Choroid plexus epithelial cell (primary cell): ENCODE measurements at regions not wholly inside any gene's neighbourhood (a gene's known extent, or its start where the extent isn't known, plus 50 kb on each side); places are given as distances from the start of the nearest gene placed in this dataset.

Source experiments
- DNase-seq: peaks from one replicate; pipeline ENCODE4 v3.0.0-alpha.2; 2010; ENCODE audit warnings: low read depth
- H3K4me3 ChIP-seq: 2 replicates; pipeline ENCODE4 v1.5.1; 2011; ENCODE audit warnings: low read depth, mild to moderate bottlenecking, control low read depth, low read length, moderate library complexity
- TF ChIP-seq, protein P1 (sequence below): conservative IDR thresholded peaks from 2 replicates; pipeline ENCODE4 v1.5.1; 2011; ENCODE audit warnings: low read depth, mild to moderate bottlenecking, control low read depth, inconsistent platforms, low read length, moderate library complexity

GRCh38 chr12:105764216-105764835, 374.4 kb downstream of the NUAK1 start:
- H3K4me3 ChIP-seq: no peak overlapping the region
- peak; percentile 19 for DNase-seq
- TF ChIP-seq, protein P1, sequence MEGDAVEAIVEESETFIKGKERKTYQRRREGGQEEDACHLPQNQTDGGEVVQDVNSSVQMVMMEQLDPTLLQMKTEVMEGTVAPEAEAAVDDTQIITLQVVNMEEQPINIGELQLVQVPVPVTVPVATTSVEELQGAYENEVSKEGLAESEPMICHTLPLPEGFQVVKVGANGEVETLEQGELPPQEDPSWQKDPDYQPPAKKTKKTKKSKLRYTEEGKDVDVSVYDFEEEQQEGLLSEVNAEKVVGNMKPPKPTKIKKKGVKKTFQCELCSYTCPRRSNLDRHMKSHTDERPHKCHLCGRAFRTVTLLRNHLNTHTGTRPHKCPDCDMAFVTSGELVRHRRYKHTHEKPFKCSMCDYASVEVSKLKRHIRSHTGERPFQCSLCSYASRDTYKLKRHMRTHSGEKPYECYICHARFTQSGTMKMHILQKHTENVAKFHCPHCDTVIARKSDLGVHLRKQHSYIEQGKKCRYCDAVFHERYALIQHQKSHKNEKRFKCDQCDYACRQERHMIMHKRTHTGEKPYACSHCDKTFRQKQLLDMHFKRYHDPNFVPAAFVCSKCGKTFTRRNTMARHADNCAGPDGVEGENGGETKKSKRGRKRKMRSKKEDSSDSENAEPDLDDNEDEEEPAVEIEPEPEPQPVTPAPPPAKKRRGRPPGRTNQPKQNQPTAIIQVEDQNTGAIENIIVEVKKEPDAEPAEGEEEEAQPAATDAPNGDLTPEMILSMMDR: no peak

GRCh38 chr12:105765053-105766014, 373.4 kb downstream of the NUAK1 start:
- no peak overlapping the region for H3K4me3 ChIP-seq
- TF ChIP-seq, protein P1: no peak
- no peak for DNase-seq

GRCh38 chr12:105766029-105766428, 372.7 kb downstream of the NUAK1 start:
- DNase-seq: no peak
- no peak overlapping the region for H3K4me3 ChIP-seq
- TF ChIP-seq, protein P1: no peak

DNA sequence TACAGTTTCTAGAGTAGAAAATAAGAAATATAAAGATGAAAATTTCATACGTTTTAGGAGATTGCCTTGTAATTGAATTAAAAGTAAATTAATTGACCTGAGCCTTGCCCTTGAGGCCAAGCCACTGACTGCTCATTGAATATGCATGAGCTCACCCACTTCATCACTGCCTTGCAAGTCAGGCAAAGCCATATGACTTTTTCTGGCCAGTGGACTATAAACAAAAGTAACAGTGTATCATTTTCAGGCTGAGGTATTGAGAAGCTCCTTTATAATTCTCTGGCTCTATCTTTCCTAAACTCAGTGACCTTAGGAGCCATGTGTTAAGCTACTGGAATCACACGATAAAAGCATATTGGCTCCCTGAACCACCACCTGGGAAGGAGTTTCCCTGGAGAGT, 369.3 kb downstream of the NUAK1 start:
- no peak for DNase-seq
- TF ChIP-seq, protein P1: no peak
- H3K4me3 ChIP-seq: no peak overlapping the region

DNA sequence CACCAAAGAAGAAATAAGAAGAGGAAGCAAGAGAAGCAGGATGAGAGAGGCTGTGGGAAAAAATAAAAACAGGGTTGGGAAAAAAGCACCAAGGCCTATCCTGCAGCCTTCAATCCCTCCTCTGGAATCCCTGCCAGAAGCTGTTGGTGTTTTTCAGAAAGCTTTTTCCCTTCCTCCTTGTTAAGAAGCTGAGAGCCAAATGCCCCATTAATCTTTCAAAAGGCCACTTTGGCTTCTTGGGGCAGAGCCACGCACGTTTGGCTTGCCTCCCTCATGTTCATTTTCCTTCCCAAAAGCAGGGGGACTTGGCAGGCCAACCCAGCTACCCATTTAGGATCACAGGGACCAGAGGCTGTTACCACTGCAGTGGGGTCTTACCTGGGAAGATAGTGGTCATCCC, 365.3 kb downstream of the NUAK1 start:
- DNase-seq: no peak
- no peak overlapping the region for H3K4me3 ChIP-seq
- TF ChIP-seq, protein P1: no peak

DNA sequence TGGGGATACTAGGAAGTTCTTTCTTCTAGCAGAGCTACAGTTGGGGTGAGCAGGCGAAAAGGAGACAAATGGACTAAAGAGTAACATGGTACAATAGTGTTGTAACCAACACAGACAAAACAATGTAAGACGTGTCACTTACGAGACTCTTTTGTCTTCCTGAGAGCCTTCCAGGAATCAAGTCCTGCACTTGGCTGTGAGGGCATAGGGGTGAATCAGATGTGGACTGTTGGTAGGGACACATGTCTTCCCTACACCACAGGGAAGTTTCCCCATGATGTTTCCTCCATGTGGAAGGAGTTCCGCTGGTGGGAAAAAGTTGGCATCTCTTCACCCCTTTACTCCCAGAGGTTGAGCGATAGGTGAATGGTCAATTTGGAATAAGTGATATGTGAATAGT, 364.7 kb downstream of the NUAK1 start:
- H3K4me3 ChIP-seq: no peak overlapping the region
- DNase-seq: no peak
- TF ChIP-seq, protein P1: no peak
